Upper lobe of right lung (tissue), 1 donor: ENCODE measurements at regions not wholly inside any gene's neighbourhood (a gene's known extent, or its start where the extent isn't known, plus 50 kb on each side); places are given as distances from the start of the nearest gene placed in this dataset.

ENCODE experiments used
- ATAC-seq: fragments of 200-7000 bp; cut with Tn5 transposase; one replicate; pipeline ENCODE4 v1.9.1; 2020; ENCODE audit warnings: mild to moderate bottlenecking, moderate library complexity
- DNase-seq: peaks from one replicate; pipeline ENCODE4 v3.0.0-alpha.2; 2020
- H3K27ac ChIP-seq: fragments of 200-600 bp; one replicate; pipeline ENCODE4 v1.8.0; 2022
- H3K27me3 ChIP-seq: fragments of 200-600 bp; one replicate; pipeline ENCODE4 v1.8.0; 2022; ENCODE audit warnings: mild to moderate bottlenecking
- H3K36me3 ChIP-seq: fragments of 200-600 bp; one replicate; pipeline ENCODE4 v1.8.0; 2022
- H3K4me1 ChIP-seq: fragments of 200-600 bp; one replicate; pipeline ENCODE4 v1.8.0; 2022
- H3K4me3 ChIP-seq: fragments of 200-600 bp; one replicate; pipeline ENCODE4 v1.8.0; 2022; ENCODE audit warnings: mild to moderate bottlenecking
- H3K9me3 ChIP-seq: fragments of 200-600 bp; one replicate; pipeline ENCODE4 v1.8.0; 2022
- intact Hi-C: fragments of 100-400 bp; cut with DNase I; formaldehyde crosslinking; loops from one replicate; pipeline ENCODE4 v1.11.0; 2022
- TF ChIP-seq, protein P1 (sequence below): fragments of 200-600 bp; IDR thresholded peaks from one replicate; pipeline ENCODE4 v1.8.0; 2022; ENCODE audit warnings: antibody characterized with exemption
- donor health status: DM: no; HTN: yes; CAD: no; lungs with severe emphysema.

DNA sequence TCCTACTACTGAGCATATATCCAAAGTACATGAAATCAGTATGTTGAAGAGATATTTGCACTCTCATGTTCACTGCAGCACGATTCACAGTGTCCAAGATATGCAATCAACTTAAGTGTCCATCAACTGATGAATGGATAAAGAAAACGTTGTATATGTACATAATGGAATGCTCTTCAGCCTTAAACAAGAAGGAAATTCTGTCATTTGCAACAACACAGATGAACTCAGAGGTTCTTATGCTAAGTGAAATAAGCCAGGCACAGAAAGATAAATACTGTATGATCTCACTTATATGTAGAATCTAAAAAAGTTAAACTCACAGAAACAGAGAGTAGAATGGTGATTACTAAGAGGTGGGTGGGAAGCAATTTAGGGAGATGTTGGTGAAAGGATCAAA, 149.2 kb downstream of the EVA1A start:
- H3K27me3 ChIP-seq = no peaks in the 10 kb centered on the region
- TF ChIP-seq, protein P1, sequence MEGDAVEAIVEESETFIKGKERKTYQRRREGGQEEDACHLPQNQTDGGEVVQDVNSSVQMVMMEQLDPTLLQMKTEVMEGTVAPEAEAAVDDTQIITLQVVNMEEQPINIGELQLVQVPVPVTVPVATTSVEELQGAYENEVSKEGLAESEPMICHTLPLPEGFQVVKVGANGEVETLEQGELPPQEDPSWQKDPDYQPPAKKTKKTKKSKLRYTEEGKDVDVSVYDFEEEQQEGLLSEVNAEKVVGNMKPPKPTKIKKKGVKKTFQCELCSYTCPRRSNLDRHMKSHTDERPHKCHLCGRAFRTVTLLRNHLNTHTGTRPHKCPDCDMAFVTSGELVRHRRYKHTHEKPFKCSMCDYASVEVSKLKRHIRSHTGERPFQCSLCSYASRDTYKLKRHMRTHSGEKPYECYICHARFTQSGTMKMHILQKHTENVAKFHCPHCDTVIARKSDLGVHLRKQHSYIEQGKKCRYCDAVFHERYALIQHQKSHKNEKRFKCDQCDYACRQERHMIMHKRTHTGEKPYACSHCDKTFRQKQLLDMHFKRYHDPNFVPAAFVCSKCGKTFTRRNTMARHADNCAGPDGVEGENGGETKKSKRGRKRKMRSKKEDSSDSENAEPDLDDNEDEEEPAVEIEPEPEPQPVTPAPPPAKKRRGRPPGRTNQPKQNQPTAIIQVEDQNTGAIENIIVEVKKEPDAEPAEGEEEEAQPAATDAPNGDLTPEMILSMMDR = no peak
- no peaks in the 10 kb centered on the region for H3K9me3 ChIP-seq
- intact Hi-C loops = no loop called here
- no peaks in the 10 kb centered on the region for H3K36me3 ChIP-seq
- H3K4me1 ChIP-seq = no peaks in the 10 kb centered on the region
- no peak overlapping the region for H3K4me3 ChIP-seq
- ATAC-seq = no peak
- no peak for DNase-seq
- H3K27ac ChIP-seq = no peak overlapping the region

DNA sequence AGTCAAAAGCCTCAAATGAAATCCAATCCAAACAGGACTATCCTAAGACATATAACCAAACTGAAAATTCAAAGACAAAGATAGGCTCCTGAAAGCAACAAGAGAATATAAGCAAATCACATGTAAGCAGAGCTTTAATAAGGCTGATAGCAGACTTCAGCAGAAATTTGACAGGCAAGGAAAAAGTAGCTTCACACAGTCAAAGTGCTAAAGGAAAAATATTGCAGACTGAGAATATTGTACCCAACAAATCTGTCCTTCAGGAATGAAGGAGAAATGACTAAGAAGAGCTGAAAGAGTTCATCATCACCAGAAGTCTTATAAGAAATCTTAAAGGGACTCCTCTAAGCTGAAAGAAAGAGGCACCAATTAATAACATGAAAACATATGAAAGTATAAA, 150.0 kb downstream of the EVA1A start:
- no peaks in the 10 kb centered on the region for H3K9me3 ChIP-seq
- TF ChIP-seq, protein P1 = no peak
- H3K4me3 ChIP-seq = no peak overlapping the region
- no peaks in the 10 kb centered on the region for H3K36me3 ChIP-seq
- no peak overlapping the region for H3K27ac ChIP-seq
- H3K4me1 ChIP-seq = no peaks in the 10 kb centered on the region
- no peak for DNase-seq
- intact Hi-C loops = no loop called here
- no peak for ATAC-seq
- no peaks in the 10 kb centered on the region for H3K27me3 ChIP-seq

DNA sequence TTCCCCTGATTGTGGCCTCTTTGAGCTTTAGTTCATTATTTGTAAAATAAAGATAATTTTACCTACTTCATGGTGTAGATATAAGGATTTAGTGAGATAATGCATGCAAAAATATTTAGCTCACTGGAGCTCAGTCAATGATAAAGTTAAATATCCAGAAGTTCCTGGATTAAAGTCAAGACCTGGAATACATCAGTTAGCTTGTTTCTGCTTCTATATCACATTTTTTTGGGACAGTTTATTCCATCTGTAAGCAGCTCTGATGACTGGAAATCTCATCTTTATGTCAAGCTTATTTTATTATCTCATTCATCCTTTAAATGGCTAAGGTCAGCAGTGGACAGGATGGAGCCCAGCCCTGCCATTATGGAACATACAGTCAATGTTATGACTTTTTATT, 152.0 kb downstream of the EVA1A start:
- DNase-seq (no peak), ATAC-seq (no peak)
- Histone ChIP-seq H3K36me3 (no peaks in the 10 kb centered on the region), H3K27ac (no peak overlapping the region), H3K27me3 (no peaks in the 10 kb centered on the region), H3K4me3 (no peak overlapping the region), H3K9me3 (no peaks in the 10 kb centered on the region), H3K4me1 (no peaks in the 10 kb centered on the region)
- TF ChIP-seq, protein P1 = no peak
- intact Hi-C loops = no loop called here

DNA sequence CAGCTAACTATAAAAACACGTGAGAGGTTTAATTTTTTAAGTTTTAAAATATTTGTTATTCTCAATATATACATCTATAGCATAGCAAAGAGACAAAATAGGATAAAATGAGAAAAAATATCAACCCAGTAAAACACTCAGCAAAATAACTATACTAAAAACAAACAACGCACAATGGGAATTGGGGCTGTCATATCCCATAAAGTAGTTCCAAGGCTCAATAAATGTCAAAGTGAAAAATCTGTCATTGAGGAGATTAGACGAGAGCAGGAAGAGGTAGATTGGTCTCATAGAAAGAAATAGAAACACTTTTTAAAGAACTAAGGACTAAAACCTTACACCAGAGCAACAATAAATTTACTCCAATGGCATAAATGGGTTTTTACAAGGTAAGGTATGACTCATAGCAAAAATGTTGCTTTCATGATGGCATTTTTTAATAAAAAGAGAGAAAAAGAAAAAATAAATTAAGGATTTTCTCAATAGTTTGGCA, 153.7 kb downstream of the EVA1A start:
- TF ChIP-seq, protein P1 = no peak
- intact Hi-C loops = no loop called here
- Histone ChIP-seq H3K27ac (no peak overlapping the region), H3K4me3 (no peak overlapping the region), H3K9me3 (no peaks in the 10 kb centered on the region), H3K36me3 (no peaks in the 10 kb centered on the region), H3K4me1 (no peaks in the 10 kb centered on the region), H3K27me3 (no peaks in the 10 kb centered on the region)
- no peak for DNase-seq
- ATAC-seq = no peak

DNA sequence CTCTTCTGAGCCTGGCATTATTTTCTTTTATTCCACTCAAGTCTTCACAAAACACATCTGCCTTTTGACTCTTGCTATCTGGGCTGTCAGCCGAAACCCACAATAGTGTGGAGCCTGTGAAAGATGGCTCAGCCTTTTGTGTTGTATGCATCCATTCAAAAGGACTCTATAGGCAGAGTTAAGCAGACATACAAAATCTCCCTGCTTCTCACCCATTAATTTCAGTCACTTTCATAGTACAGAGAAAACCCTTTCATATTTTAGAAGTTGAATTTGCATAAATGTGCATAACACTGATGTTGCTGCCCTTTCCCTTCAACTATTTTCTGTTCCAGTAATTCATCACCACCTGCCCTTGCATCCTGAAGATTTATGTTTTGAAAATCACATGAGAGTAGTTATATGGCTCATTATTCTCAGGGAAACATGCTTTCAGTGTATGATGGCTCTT, 154.6 kb downstream of the EVA1A start:
- H3K27me3 ChIP-seq = no peaks in the 10 kb centered on the region
- no peaks in the 10 kb centered on the region for H3K4me1 ChIP-seq
- DNase-seq (no peak), ATAC-seq (no peak)
- no peaks in the 10 kb centered on the region for H3K36me3 ChIP-seq
- H3K27ac ChIP-seq = no peak overlapping the region
- TF ChIP-seq, protein P1 = no peak
- no peaks in the 10 kb centered on the region for H3K9me3 ChIP-seq
- no peak overlapping the region for H3K4me3 ChIP-seq
- intact Hi-C loops = no loop called here

DNA sequence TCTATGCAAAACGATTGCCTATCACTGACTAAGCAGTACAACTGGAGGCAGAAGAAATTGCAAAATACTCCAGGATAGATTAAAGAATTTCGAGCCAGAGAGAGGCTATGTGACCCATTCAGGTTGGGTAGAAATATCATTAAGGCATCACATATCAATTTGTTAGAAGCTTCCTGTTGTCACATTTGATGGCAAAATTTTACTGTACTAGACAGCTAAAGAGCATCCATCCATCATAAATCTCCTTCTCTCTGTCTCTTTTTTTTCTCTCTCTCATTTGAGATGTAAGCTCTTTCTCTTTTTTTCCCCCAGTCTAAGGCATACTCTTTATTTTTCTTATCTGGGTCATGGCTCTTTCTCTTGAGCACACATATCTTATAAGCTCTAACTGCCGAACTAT, 155.7 kb downstream of the EVA1A start:
- no peaks in the 10 kb centered on the region for H3K4me1 ChIP-seq
- TF ChIP-seq, protein P1 = no peak
- no peaks in the 10 kb centered on the region for H3K9me3 ChIP-seq
- intact Hi-C loops = no loop called here
- no peak overlapping the region for H3K27ac ChIP-seq
- H3K27me3 ChIP-seq = no peaks in the 10 kb centered on the region
- H3K36me3 ChIP-seq = no peaks in the 10 kb centered on the region
- DNase-seq (no peak), ATAC-seq (no peak)
- no peak overlapping the region for H3K4me3 ChIP-seq
